ENCODE measurements at regions not wholly inside any gene's neighbourhood (a gene's known extent, or its start where the extent isn't known, plus 50 kb on each side); places are given as distances from the start of the nearest gene placed in this dataset.

DNA sequence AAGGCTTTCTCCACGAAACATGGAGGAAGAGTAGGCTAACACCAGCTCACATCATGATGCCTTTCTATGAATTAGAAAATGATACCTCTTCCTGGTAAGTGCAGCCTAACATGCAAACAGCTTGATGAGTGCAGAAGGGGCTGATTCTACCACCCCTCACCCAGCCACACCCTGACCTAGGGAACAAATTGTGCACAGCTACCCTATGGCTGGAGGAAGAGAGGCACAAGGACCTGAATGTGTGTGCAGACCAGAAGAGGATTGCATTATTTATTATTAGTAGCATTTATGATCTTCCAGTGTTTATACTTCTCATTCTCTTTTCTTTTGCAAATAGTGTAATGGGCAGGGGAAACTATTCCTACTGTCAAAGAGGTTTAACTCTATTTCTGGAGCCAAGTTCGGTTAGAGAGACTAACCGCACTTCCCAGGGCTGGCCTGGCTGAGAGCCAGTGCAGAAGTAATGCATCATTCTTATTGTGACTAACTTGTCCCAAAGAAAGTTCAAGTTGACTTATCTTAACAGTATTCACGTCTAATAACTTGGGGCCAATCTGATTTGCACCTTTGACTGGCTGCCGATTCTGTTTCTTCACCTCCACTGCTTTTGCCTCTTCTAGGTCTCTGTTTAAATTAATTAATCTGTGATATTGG lies 237.5 kb downstream of the CD83 start:
- Histone ChIP-seq H3K27me3 (ENCODE audit: control insufficient read depth in 3 of 3, insufficient read depth in 3 of 3, low read length in 3 of 3) (no peaks in the 10 kb centered on the region), H3K36me3 (ENCODE audit: control insufficient read depth in 3 of 3, insufficient read depth in 3 of 3, low read length in 3 of 3) (no peaks in the 10 kb centered on the region), H3K27ac (ENCODE audit: low read depth, low read length) (no peak overlapping the region), H3K4me1 (ENCODE audit: control insufficient read depth in 3 of 3, insufficient read depth in 3 of 3, low read length in 3 of 3) (no peaks in the 10 kb centered on the region), H3K9ac (ENCODE audit: low read depth in 1 of 3, low read length in 3 of 3) (no peak overlapping the region), H3K4me3 (ENCODE audit: low read length in 3 of 3) (no peak overlapping the region), H3K9me3 (ENCODE audit: control insufficient read depth in 3 of 3, low read length in 3 of 3) (no peaks in the 10 kb centered on the region)

DNA sequence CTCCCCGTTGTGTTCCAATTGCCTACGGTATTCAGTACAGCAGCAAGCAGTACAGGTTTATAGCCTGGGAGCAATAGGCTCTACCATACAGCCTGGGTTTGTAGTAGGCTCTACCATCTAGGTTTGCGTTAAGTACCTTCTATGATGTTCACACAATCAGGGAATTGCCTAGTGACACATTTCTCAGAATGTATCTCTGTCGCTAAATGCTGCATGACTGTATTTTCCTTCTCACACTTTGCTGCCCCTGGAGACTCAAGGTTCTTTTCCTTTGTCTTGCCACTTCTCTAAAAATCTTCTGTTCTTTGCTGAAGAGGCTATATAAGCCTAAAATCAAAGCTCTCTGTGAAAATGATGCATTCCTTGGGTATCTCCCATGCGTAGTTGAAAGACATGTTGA lies 241.9 kb downstream of the CD83 start:
- no peaks in the 10 kb centered on the region for H3K9me3 ChIP-seq (ENCODE audit: control insufficient read depth in 3 of 3, low read length in 3 of 3)
- no peak overlapping the region for H3K4me3 ChIP-seq (ENCODE audit: low read length in 3 of 3)
- H3K9ac ChIP-seq (ENCODE audit: low read depth in 1 of 3, low read length in 3 of 3), result no peak overlapping the region
- no peaks in the 10 kb centered on the region for H3K36me3 ChIP-seq (ENCODE audit: control insufficient read depth in 3 of 3, insufficient read depth in 3 of 3, low read length in 3 of 3)
- no peak overlapping the region for H3K27ac ChIP-seq (ENCODE audit: low read depth, low read length)
- no peaks in the 10 kb centered on the region for H3K4me1 ChIP-seq (ENCODE audit: control insufficient read depth in 3 of 3, insufficient read depth in 3 of 3, low read length in 3 of 3)
- no peaks in the 10 kb centered on the region for H3K27me3 ChIP-seq (ENCODE audit: control insufficient read depth in 3 of 3, insufficient read depth in 3 of 3, low read length in 3 of 3)

GRCh38 chr6:14360565-14360964 lies 243.0 kb downstream of the CD83 start:
- no peak overlapping the region for H3K27ac ChIP-seq (ENCODE audit: low read depth, low read length)
- H3K4me3 ChIP-seq (ENCODE audit: low read length in 3 of 3), result no peak overlapping the region
- H3K9ac ChIP-seq (ENCODE audit: low read depth in 1 of 3, low read length in 3 of 3), result no peak overlapping the region

DNA sequence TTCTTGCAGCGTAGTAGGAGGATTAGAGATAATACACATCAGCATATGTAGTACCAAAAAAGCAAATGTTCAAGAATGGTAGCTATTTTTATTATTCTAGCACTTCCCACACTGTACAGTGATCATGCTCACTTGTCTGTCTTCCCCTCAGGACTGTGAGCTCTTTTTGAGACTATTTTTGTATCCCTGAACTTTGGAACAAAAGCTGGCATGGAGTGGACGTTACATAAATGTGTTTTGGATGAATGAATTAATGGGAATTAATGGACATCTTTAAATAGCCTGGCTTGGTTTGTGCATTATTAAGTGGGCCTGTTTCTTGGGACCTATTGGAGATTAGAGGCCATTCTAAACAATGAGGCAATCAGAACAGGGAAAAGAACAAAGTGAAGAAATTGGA lies 243.7 kb downstream of the CD83 start:
- H3K4me1 ChIP-seq (ENCODE audit: control insufficient read depth in 3 of 3, insufficient read depth in 3 of 3, low read length in 3 of 3), result no peaks in the 10 kb centered on the region
- H3K9ac ChIP-seq (ENCODE audit: low read depth in 1 of 3, low read length in 3 of 3), result no peak overlapping the region
- H3K4me3 ChIP-seq (ENCODE audit: low read length in 3 of 3), result no peak overlapping the region
- H3K27ac ChIP-seq (ENCODE audit: low read depth, low read length), result no peak overlapping the region
- no peaks in the 10 kb centered on the region for H3K9me3 ChIP-seq (ENCODE audit: control insufficient read depth in 3 of 3, low read length in 3 of 3)
- H3K36me3 ChIP-seq (ENCODE audit: control insufficient read depth in 3 of 3, insufficient read depth in 3 of 3, low read length in 3 of 3), result no peaks in the 10 kb centered on the region
- H3K27me3 ChIP-seq (ENCODE audit: control insufficient read depth in 3 of 3, insufficient read depth in 3 of 3, low read length in 3 of 3), result no peaks in the 10 kb centered on the region

More at GRCh38 chr6:14360565-14360964, 243.0 kb downstream of the CD83 start:
- Histone ChIP-seq H3K9me3 (ENCODE audit: control insufficient read depth in 3 of 3, low read length in 3 of 3) (no peaks in the 10 kb centered on the region), H3K4me1 (ENCODE audit: control insufficient read depth in 3 of 3, insufficient read depth in 3 of 3, low read length in 3 of 3) (no peaks in the 10 kb centered on the region), H3K27me3 (ENCODE audit: control insufficient read depth in 3 of 3, insufficient read depth in 3 of 3, low read length in 3 of 3) (no peaks in the 10 kb centered on the region), H3K36me3 (ENCODE audit: control insufficient read depth in 3 of 3, insufficient read depth in 3 of 3, low read length in 3 of 3) (no peaks in the 10 kb centered on the region)

GRCh38 chr6:14361956-14362587 lies 244.5 kb downstream of the CD83 start:
- H3K9ac ChIP-seq (ENCODE audit: low read depth in 1 of 3, low read length in 3 of 3), result no peak overlapping the region
- H3K9me3 ChIP-seq (ENCODE audit: control insufficient read depth in 3 of 3, low read length in 3 of 3), result no peaks in the 10 kb centered on the region
- H3K27ac ChIP-seq (ENCODE audit: low read depth, low read length), result no peak overlapping the region
- no peak overlapping the region for H3K4me3 ChIP-seq (ENCODE audit: low read length in 3 of 3)
- peaks cover 0 to 2% (median 0%) of the 10 kb centered on the region in 3 donors for H3K4me1 ChIP-seq (ENCODE audit: control insufficient read depth in 3 of 3, insufficient read depth in 3 of 3, low read length in 3 of 3)
- no peaks in the 10 kb centered on the region for H3K36me3 ChIP-seq (ENCODE audit: control insufficient read depth in 3 of 3, insufficient read depth in 3 of 3, low read length in 3 of 3)
- H3K27me3 ChIP-seq (ENCODE audit: control insufficient read depth in 3 of 3, insufficient read depth in 3 of 3, low read length in 3 of 3), result no peaks in the 10 kb centered on the region

GRCh38 chr6:14364370-14364769 lies 246.8 kb downstream of the CD83 start:
- Histone ChIP-seq H3K27me3 (ENCODE audit: control insufficient read depth in 3 of 3, insufficient read depth in 3 of 3, low read length in 3 of 3) (no peaks in the 10 kb centered on the region), H3K27ac (ENCODE audit: low read depth, low read length) (no peak overlapping the region), H3K4me3 (ENCODE audit: low read length in 3 of 3) (no peak overlapping the region), H3K9ac (ENCODE audit: low read depth in 1 of 3, low read length in 3 of 3) (no peak overlapping the region), H3K36me3 (ENCODE audit: control insufficient read depth in 3 of 3, insufficient read depth in 3 of 3, low read length in 3 of 3) (no peaks in the 10 kb centered on the region), H3K4me1 (ENCODE audit: control insufficient read depth in 3 of 3, insufficient read depth in 3 of 3, low read length in 3 of 3) (peaks cover 0 to 2% (median 0%) of the 10 kb centered on the region in 3 donors), H3K9me3 (ENCODE audit: control insufficient read depth in 3 of 3, low read length in 3 of 3) (no peaks in the 10 kb centered on the region)

DNA sequence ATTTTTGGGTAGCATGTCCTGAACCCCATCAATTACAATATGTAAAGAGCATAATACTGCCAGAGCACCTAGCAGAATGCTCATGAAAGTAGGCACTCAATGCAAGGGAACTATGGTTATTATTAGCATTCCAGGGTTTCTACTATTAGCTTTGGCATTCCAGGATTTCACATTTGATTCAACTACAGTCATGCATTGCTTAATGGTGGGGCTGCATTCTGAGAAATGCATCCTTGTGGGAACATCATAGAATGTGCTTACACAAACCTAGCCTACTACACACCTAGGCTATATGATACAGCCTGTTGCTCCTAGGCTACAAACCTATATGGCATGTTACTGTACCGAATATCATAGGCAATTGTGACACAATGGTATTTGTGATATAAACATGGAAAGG lies 247.8 kb downstream of the CD83 start:
- Histone ChIP-seq H3K4me3 (ENCODE audit: low read length in 3 of 3) (no peak overlapping the region), H3K27ac (ENCODE audit: low read depth, low read length) (no peak overlapping the region), H3K9me3 (ENCODE audit: control insufficient read depth in 3 of 3, low read length in 3 of 3) (no peaks in the 10 kb centered on the region), H3K36me3 (ENCODE audit: control insufficient read depth in 3 of 3, insufficient read depth in 3 of 3, low read length in 3 of 3) (no peaks in the 10 kb centered on the region), H3K27me3 (ENCODE audit: control insufficient read depth in 3 of 3, insufficient read depth in 3 of 3, low read length in 3 of 3) (no peaks in the 10 kb centered on the region), H3K4me1 (ENCODE audit: control insufficient read depth in 3 of 3, insufficient read depth in 3 of 3, low read length in 3 of 3) (peaks cover 0 to 2% (median 0%) of the 10 kb centered on the region in 3 donors), H3K9ac (ENCODE audit: low read depth in 1 of 3, low read length in 3 of 3) (no peak overlapping the region)

GRCh38 chr6:14366315-14366714 lies 248.7 kb downstream of the CD83 start:
- Histone ChIP-seq H3K27ac (ENCODE audit: low read depth, low read length) (no peak overlapping the region), H3K27me3 (ENCODE audit: control insufficient read depth in 3 of 3, insufficient read depth in 3 of 3, low read length in 3 of 3) (no peaks in the 10 kb centered on the region), H3K4me3 (ENCODE audit: low read length in 3 of 3) (no peak overlapping the region), H3K9ac (ENCODE audit: low read depth in 1 of 3, low read length in 3 of 3) (no peak overlapping the region), H3K9me3 (ENCODE audit: control insufficient read depth in 3 of 3, low read length in 3 of 3) (no peaks in the 10 kb centered on the region), H3K36me3 (ENCODE audit: control insufficient read depth in 3 of 3, insufficient read depth in 3 of 3, low read length in 3 of 3) (no peaks in the 10 kb centered on the region), H3K4me1 (ENCODE audit: control insufficient read depth in 3 of 3, insufficient read depth in 3 of 3, low read length in 3 of 3) (peaks cover 0 to 2% (median 0%) of the 10 kb centered on the region in 3 donors)

DNA sequence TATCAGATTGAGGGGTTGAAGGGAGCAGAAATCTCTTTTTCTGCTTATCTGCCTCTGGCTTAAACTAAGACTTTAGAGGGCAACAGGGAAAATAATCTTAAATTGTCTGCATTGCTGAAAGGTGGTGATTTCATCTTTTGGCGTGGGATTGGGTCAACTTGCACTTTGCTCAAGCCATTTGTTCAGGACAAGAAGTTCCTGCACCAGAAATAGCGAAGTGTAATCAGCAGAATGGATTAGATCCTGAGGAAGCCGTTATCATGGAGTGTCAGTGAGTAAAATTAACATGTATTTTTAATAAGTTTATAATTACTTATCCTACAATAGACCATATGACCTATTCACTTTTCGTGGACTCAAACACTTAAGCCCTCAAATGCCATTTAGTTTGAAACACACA lies 249.3 kb downstream of the CD83 start:
- no peaks in the 10 kb centered on the region for H3K9me3 ChIP-seq (ENCODE audit: control insufficient read depth in 3 of 3, low read length in 3 of 3)
- no peak overlapping the region for H3K27ac ChIP-seq (ENCODE audit: low read depth, low read length)
- H3K4me3 ChIP-seq (ENCODE audit: low read length in 3 of 3), result no peak overlapping the region
- H3K27me3 ChIP-seq (ENCODE audit: control insufficient read depth in 3 of 3, insufficient read depth in 3 of 3, low read length in 3 of 3), result no peaks in the 10 kb centered on the region
- peaks cover 0 to 2% (median 0%) of the 10 kb centered on the region in 3 donors for H3K4me1 ChIP-seq (ENCODE audit: control insufficient read depth in 3 of 3, insufficient read depth in 3 of 3, low read length in 3 of 3)
- no peak overlapping the region for H3K9ac ChIP-seq (ENCODE audit: low read depth in 1 of 3, low read length in 3 of 3)
- H3K36me3 ChIP-seq (ENCODE audit: control insufficient read depth in 3 of 3, insufficient read depth in 3 of 3, low read length in 3 of 3), result no peaks in the 10 kb centered on the region

GRCh38 chr6:14367296-14367695 lies 249.7 kb downstream of the CD83 start:
- no peaks in the 10 kb centered on the region for H3K27me3 ChIP-seq (ENCODE audit: control insufficient read depth in 3 of 3, insufficient read depth in 3 of 3, low read length in 3 of 3)
- no peaks in the 10 kb centered on the region for H3K9me3 ChIP-seq (ENCODE audit: control insufficient read depth in 3 of 3, low read length in 3 of 3)
- H3K36me3 ChIP-seq (ENCODE audit: control insufficient read depth in 3 of 3, insufficient read depth in 3 of 3, low read length in 3 of 3), result no peaks in the 10 kb centered on the region
- H3K27ac ChIP-seq (ENCODE audit: low read depth, low read length), result no peak overlapping the region
- H3K4me3 ChIP-seq (ENCODE audit: low read length in 3 of 3), result no peak overlapping the region
- H3K4me1 ChIP-seq (ENCODE audit: control insufficient read depth in 3 of 3, insufficient read depth in 3 of 3, low read length in 3 of 3), result peaks cover 0 to 2% (median 0%) of the 10 kb centered on the region in 3 donors
- no peak overlapping the region for H3K9ac ChIP-seq (ENCODE audit: low read depth in 1 of 3, low read length in 3 of 3)
